ENCODE measurements at regions not wholly inside any gene's neighbourhood (a gene's known extent, or its start where the extent isn't known, plus 50 kb on each side); places are given as distances from the start of the nearest gene placed in this dataset.
"Not testable (repeated sequence)": the region's sequence is repeated elsewhere in the genome, so short reads cannot be mapped to it uniquely, and the experiment has no call there.

- no peak overlapping the region for H3K27ac ChIP-seq
- H3K9me3 ChIP-seq = peaks cover 0 to 6% (median 0%) of the 10 kb centered on the region in 4 donors
- WGBS, 2 donors = 50 to 86% methylated on average over 2 of the region's 2 CpGs
- H3K4me3 ChIP-seq = no peak overlapping the region
- H3K27me3 ChIP-seq = no peaks in the 10 kb centered on the region
- peaks cover 0 to 4% (median 0%) of the 10 kb centered on the region in 4 donors for H3K4me1 ChIP-seq
- no peak for TF ChIP-seq EP300 (IDR thresholded peaks at IDR 0.05)
- TF ChIP-seq CTCF (IDR thresholded peaks at IDR 0.05) = no peak
- no peak for TF ChIP-seq POLR2A (IDR thresholded peaks at IDR 0.05)
- no peaks in the 10 kb centered on the region for H3K36me3 ChIP-seq
- no peak for DNase-seq (ENCODE audit: low spot score in 2 of 2)
Observed at GRCh38 chr12:75630091-75630490, 118.7 kb upstream of the KRR1 start.

- Histone ChIP-seq H3K36me3 (no peaks in the 10 kb centered on the region), H3K27ac (no peak overlapping the region), H3K27me3 (no peaks in the 10 kb centered on the region), H3K4me3 (no peak overlapping the region), H3K4me1 (peaks cover 0 to 4% (median 0%) of the 10 kb centered on the region in 4 donors), H3K9me3 (peaks cover 0 to 6% (median 0%) of the 10 kb centered on the region in 4 donors)
- TF ChIP-seq CTCF (IDR thresholded peaks at IDR 0.05) = no peak
- no peak for TF ChIP-seq EP300 (IDR thresholded peaks at IDR 0.05)
- TF ChIP-seq POLR2A (IDR thresholded peaks at IDR 0.05) = no peak
- DNase-seq (ENCODE audit: low spot score in 2 of 2) = no peak
Observed at GRCh38 chr12:75628916-75629315, 117.5 kb upstream of the KRR1 start.

GRCh38 chr12:75628511-75628910 lies 117.1 kb upstream of the KRR1 start:
- Histone ChIP-seq H3K27ac (no peak overlapping the region), H3K4me3 (no peak overlapping the region), H3K9me3 (peaks cover 0 to 6% (median 0%) of the 10 kb centered on the region in 4 donors), H3K36me3 (no peaks in the 10 kb centered on the region), H3K27me3 (no peaks in the 10 kb centered on the region), H3K4me1 (peaks cover 0 to 4% (median 0%) of the 10 kb centered on the region in 4 donors)
- no peak for DNase-seq (ENCODE audit: low spot score in 2 of 2)
- TF ChIP-seq CTCF (IDR thresholded peaks at IDR 0.05) = no peak
- WGBS, 2 donors = 43% methylated on average over 1 of the region's 1 CpG

GRCh38 chr12:75623631-75624154 lies 112.3 kb upstream of the KRR1 start:
- no peak for TF ChIP-seq POLR2A (IDR thresholded peaks at IDR 0.05)
- no peak for TF ChIP-seq CTCF (IDR thresholded peaks at IDR 0.05)
- no peak for TF ChIP-seq EP300 (IDR thresholded peaks at IDR 0.05)
- 61 to 64% methylated on average over 4 of the region's 4 CpGs for WGBS, 2 donors
- no peaks in the 10 kb centered on the region for H3K36me3 ChIP-seq

GRCh38 chr12:75622492-75622891 lies 111.1 kb upstream of the KRR1 start:
- Histone ChIP-seq H3K27ac (no peak overlapping the region), H3K4me1 (no peaks in the 10 kb centered on the region), H3K9me3 (no peaks in the 10 kb centered on the region), H3K27me3 (no peaks in the 10 kb centered on the region), H3K36me3 (no peaks in the 10 kb centered on the region), H3K4me3 (no peak overlapping the region)
- no peak for DNase-seq (ENCODE audit: low spot score in 2 of 2)
- TF ChIP-seq EP300 (IDR thresholded peaks at IDR 0.05) = no peak
- no peak for TF ChIP-seq POLR2A (IDR thresholded peaks at IDR 0.05)
- WGBS, 2 donors = 97 to 98% methylated on average over 1 of the region's 1 CpG

More at GRCh38 chr12:75623631-75624154, 112.3 kb upstream of the KRR1 start:
- DNase-seq (ENCODE audit: low spot score in 2 of 2) = no peak
- no peaks in the 10 kb centered on the region for H3K4me1 ChIP-seq
- H3K27ac ChIP-seq = no peak overlapping the region
- no peaks in the 10 kb centered on the region for H3K27me3 ChIP-seq
- no peaks in the 10 kb centered on the region for H3K9me3 ChIP-seq
- H3K4me3 ChIP-seq = no peak overlapping the region

- not testable (repeated sequence) for H3K36me3 ChIP-seq; H3K27ac ChIP-seq; H3K9me3 ChIP-seq; H3K27me3 ChIP-seq; H3K4me3 ChIP-seq; DNase-seq (ENCODE audit: low spot score in 2 of 2); H3K4me1 ChIP-seq
- 94 to 96% methylated on average over 4 of the region's 4 CpGs for WGBS, 2 donors
Observed at GRCh38 chr12:75614396-75614795, 103.0 kb upstream of the KRR1 start.
